Ishikawa (cell line): ENCODE measurements at regions not wholly inside any gene's neighbourhood (a gene's known extent, or its start where the extent isn't known, plus 50 kb on each side); places are given as distances from the start of the nearest gene placed in this dataset.

Experiments
- CEBPB ChIP-seq: IDR thresholded peaks from 2 replicates; pipeline ENCODE4 v1.6.1; 2012
- CREB1 ChIP-seq: IDR thresholded peaks from 2 replicates; pipeline ENCODE4 v1.6.1; 2012; ENCODE audit warnings: low read depth
- EGR1 ChIP-seq: IDR thresholded peaks from 2 replicates; pipeline ENCODE4 v1.6.1; 2012
- EP300 ChIP-seq: IDR thresholded peaks from 2 replicates; pipeline ENCODE4 v1.6.1; 2012; ENCODE audit warnings: borderline replicate concordance
- MAX ChIP-seq: IDR thresholded peaks from 2 replicates; pipeline ENCODE4 v1.6.1; 2012
- NFIC ChIP-seq: IDR thresholded peaks from 2 replicates; pipeline ENCODE4 v1.6.1; 2012
- REST ChIP-seq: IDR thresholded peaks from 2 replicates; pipeline ENCODE4 v1.6.1; 2012; ENCODE audit warnings: low read depth, mild to moderate bottlenecking
- TAF1 ChIP-seq: IDR thresholded peaks from 2 replicates; pipeline ENCODE4 v1.6.1; 2012; ENCODE audit warnings: low read depth, mild to moderate bottlenecking
- USF1 ChIP-seq: IDR thresholded peaks from 2 replicates; pipeline ENCODE4 v1.6.1; 2012
- YY1 ChIP-seq: IDR thresholded peaks from 2 replicates; pipeline ENCODE4 v1.6.1; 2012; ENCODE audit warnings: low read depth

- TF ChIP-seq YY1 (no peak), EP300 (no peak), TAF1 (no peak), USF1 (no peak), EGR1 (no peak), MAX (no peak), CEBPB (no peak), REST (no peak), CREB1 (no peak), NFIC (no peak)
Measured at GRCh38 chr1:47701741-47702515, 264.1 kb downstream of the FOXD2 start.
